ENCODE measurements at regions not wholly inside any gene's neighbourhood (a gene's known extent, or its start where the extent isn't known, plus 50 kb on each side); places are given as distances from the start of the nearest gene placed in this dataset.
A peak's percentile ranks its signal among the peaks of the same experiment; 100 is the strongest.

- H3K4me3 Mint-ChIP-seq (ENCODE audit: unreplicated experiment) = no peak overlapping the region
- H3K36me3 Mint-ChIP-seq (ENCODE audit: unreplicated experiment) = no peaks in the 10 kb centered on the region
- no peak for DNase-seq (ENCODE audit: extremely low spot score, unreplicated experiment)
- TF ChIP-seq, protein P1, sequence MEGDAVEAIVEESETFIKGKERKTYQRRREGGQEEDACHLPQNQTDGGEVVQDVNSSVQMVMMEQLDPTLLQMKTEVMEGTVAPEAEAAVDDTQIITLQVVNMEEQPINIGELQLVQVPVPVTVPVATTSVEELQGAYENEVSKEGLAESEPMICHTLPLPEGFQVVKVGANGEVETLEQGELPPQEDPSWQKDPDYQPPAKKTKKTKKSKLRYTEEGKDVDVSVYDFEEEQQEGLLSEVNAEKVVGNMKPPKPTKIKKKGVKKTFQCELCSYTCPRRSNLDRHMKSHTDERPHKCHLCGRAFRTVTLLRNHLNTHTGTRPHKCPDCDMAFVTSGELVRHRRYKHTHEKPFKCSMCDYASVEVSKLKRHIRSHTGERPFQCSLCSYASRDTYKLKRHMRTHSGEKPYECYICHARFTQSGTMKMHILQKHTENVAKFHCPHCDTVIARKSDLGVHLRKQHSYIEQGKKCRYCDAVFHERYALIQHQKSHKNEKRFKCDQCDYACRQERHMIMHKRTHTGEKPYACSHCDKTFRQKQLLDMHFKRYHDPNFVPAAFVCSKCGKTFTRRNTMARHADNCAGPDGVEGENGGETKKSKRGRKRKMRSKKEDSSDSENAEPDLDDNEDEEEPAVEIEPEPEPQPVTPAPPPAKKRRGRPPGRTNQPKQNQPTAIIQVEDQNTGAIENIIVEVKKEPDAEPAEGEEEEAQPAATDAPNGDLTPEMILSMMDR (IDR thresholded peaks at IDR 0.05) = no peak
- H3K4me1 Mint-ChIP-seq (ENCODE audit: unreplicated experiment) = peaks cover 35% of the 10 kb centered on the region
- H3K9me3 Mint-ChIP-seq (ENCODE audit: unreplicated experiment) = no peaks in the 10 kb centered on the region
- peak overlapping the region; percentile 67 for H3K27ac Mint-ChIP-seq (ENCODE audit: unreplicated experiment)
- no peaks in the 10 kb centered on the region for H3K27me3 Mint-ChIP-seq (ENCODE audit: unreplicated experiment)
Measured at GRCh38 chr3:159620281-159620680, 368.4 kb upstream of the IL12A start.

DNA sequence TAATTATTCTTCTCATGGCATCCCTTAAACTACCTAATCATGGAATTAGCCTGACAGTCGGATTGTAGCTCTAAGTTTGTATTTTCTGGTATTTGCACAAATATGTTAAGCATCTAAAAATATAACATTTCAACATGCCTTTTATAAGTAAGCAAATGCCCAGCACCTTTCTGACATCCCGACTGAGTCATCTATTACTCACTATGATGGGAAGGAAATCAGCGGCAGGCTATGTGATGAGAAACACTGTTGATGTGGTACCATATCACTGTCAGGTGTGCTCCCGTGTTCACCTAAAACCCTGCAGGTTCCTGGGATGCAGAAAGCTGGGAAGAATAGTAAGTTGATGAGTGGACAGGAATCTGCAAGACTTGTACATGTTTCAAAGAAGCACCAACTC is 367.8 kb upstream of the IL12A start:
- no peak overlapping the region for H3K4me3 Mint-ChIP-seq (ENCODE audit: unreplicated experiment)
- TF ChIP-seq, protein P1 (IDR thresholded peaks at IDR 0.05) = no peak
- no peaks in the 10 kb centered on the region for H3K36me3 Mint-ChIP-seq (ENCODE audit: unreplicated experiment)
- DNase-seq (ENCODE audit: extremely low spot score, unreplicated experiment) = no peak
- H3K27me3 Mint-ChIP-seq (ENCODE audit: unreplicated experiment) = no peaks in the 10 kb centered on the region
- H3K9me3 Mint-ChIP-seq (ENCODE audit: unreplicated experiment) = no peaks in the 10 kb centered on the region
- H3K4me1 Mint-ChIP-seq (ENCODE audit: unreplicated experiment) = peaks cover 35% of the 10 kb centered on the region
- peak overlapping the region; percentile 67 for H3K27ac Mint-ChIP-seq (ENCODE audit: unreplicated experiment)

- peaks cover 37% of the 10 kb centered on the region for H3K4me1 Mint-ChIP-seq (ENCODE audit: unreplicated experiment)
- TF ChIP-seq, protein P1 (IDR thresholded peaks at IDR 0.05) = no peak
- H3K9me3 Mint-ChIP-seq (ENCODE audit: unreplicated experiment) = no peaks in the 10 kb centered on the region
- no peak for DNase-seq (ENCODE audit: extremely low spot score, unreplicated experiment)
- no peaks in the 10 kb centered on the region for H3K27me3 Mint-ChIP-seq (ENCODE audit: unreplicated experiment)
- H3K36me3 Mint-ChIP-seq (ENCODE audit: unreplicated experiment) = no peaks in the 10 kb centered on the region
- no peak overlapping the region for H3K4me3 Mint-ChIP-seq (ENCODE audit: unreplicated experiment)
- no peak overlapping the region for H3K27ac Mint-ChIP-seq (ENCODE audit: unreplicated experiment)
Measured at GRCh38 chr3:159624616-159625015, 364.0 kb upstream of the IL12A start.

GRCh38 chr3:159625594-159625993 is 363.0 kb upstream of the IL12A start:
- DNase-seq (ENCODE audit: extremely low spot score, unreplicated experiment) = no peak
- H3K4me3 Mint-ChIP-seq (ENCODE audit: unreplicated experiment) = no peak overlapping the region
- no peaks in the 10 kb centered on the region for H3K9me3 Mint-ChIP-seq (ENCODE audit: unreplicated experiment)

DNA sequence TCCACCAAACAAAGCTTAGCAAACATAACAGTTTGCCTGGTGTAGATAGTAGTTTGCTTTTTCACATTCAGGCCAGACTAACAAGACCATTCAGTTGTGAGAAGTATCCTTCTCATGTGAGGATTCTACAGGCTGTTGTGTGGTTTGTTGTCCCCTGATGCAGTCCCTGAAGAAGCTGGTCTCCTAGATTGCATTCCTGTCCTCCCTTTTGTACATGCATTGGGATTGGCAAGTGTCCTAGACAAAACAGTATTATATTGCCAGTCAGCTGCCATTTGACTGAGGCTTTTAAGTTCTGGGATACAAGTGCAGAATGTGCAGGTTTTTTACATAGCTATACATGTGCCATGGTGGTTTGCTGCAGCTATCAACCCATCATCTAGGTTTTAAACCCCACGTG is 362.0 kb upstream of the IL12A start:
- Mint-ChIP-seq H3K27ac (ENCODE audit: unreplicated experiment) (no peak overlapping the region), H3K27me3 (ENCODE audit: unreplicated experiment) (no peaks in the 10 kb centered on the region), H3K36me3 (ENCODE audit: unreplicated experiment) (no peaks in the 10 kb centered on the region), H3K9me3 (ENCODE audit: unreplicated experiment) (no peaks in the 10 kb centered on the region), H3K4me1 (ENCODE audit: unreplicated experiment) (peaks cover 20% of the 10 kb centered on the region), H3K4me3 (ENCODE audit: unreplicated experiment) (no peak overlapping the region)
- TF ChIP-seq, protein P1 (IDR thresholded peaks at IDR 0.05) = no peak
- DNase-seq (ENCODE audit: extremely low spot score, unreplicated experiment) = no peak

More at GRCh38 chr3:159625594-159625993, 363.0 kb upstream of the IL12A start:
- Mint-ChIP-seq H3K27me3 (ENCODE audit: unreplicated experiment) (no peaks in the 10 kb centered on the region), H3K27ac (ENCODE audit: unreplicated experiment) (no peak overlapping the region), H3K4me1 (ENCODE audit: unreplicated experiment) (peaks cover 30% of the 10 kb centered on the region), H3K36me3 (ENCODE audit: unreplicated experiment) (no peaks in the 10 kb centered on the region)
- TF ChIP-seq, protein P1 (IDR thresholded peaks at IDR 0.05) = no peak
